ENCODE measurements at regions not wholly inside any gene's neighbourhood (a gene's known extent, or its start where the extent isn't known, plus 50 kb on each side); places are given as distances from the start of the nearest gene placed in this dataset.

DNA sequence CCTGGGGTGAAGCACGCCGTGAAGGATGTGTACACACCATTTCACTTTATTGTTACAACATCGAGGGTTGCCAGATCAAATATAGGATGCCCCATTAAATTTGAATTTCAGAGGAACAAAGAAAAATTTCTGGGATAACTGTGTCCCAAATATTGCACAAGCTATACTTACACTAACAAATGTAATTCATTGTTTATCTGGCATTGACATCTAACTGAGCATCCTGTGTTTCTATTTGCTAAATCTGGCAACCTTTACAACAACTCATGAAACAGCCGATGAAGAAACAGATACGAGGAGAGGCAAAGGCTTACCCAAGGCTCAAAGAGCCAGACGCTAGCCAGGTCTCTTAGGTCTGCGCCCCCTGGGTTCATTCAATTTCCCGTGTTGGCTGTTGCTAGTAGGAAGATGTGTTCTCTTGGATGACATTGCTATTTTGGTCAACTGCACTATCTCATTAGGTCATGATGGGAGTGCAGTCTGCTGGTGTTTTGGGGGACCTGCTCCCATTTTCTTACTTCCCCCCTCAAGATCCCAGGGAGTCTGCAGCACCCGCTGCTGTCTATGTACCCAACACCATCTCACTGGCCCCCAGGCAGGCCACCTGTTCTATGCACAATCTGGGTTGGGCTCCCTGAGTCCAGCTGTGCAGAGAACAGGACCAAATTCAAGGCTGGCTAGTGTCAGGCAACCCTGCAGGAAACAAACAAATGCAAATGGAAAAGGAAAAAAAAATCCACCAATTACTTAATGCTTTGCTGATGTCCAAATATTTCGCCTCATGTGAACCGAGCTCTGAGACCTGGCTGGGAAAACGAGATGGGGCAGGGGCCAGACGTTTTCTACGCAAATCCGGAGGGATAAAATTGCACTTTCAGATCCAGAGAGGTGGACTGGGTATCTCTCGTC is 560.9 kb downstream of the MIAT start:
- TF ChIP-seq, protein P1, sequence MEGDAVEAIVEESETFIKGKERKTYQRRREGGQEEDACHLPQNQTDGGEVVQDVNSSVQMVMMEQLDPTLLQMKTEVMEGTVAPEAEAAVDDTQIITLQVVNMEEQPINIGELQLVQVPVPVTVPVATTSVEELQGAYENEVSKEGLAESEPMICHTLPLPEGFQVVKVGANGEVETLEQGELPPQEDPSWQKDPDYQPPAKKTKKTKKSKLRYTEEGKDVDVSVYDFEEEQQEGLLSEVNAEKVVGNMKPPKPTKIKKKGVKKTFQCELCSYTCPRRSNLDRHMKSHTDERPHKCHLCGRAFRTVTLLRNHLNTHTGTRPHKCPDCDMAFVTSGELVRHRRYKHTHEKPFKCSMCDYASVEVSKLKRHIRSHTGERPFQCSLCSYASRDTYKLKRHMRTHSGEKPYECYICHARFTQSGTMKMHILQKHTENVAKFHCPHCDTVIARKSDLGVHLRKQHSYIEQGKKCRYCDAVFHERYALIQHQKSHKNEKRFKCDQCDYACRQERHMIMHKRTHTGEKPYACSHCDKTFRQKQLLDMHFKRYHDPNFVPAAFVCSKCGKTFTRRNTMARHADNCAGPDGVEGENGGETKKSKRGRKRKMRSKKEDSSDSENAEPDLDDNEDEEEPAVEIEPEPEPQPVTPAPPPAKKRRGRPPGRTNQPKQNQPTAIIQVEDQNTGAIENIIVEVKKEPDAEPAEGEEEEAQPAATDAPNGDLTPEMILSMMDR (conservative IDR thresholded peaks at IDR 0.05) = no peak
- no peak overlapping the region for H2BK12ac ChIP-seq (ENCODE audit: insufficient read length, low read depth, low read length)
- no peak overlapping the region for H2BK120ac ChIP-seq (ENCODE audit: low read depth, low read length, poor library complexity, severe bottlenecking)
- H3K18ac ChIP-seq (ENCODE audit: insufficient read length, low read depth, low read length) = no peak overlapping the region
- H2AK5ac ChIP-seq (ENCODE audit: insufficient read length, low read length) = no peak overlapping the region
- H2AFZ ChIP-seq (ENCODE audit: low read length) = no peak overlapping the region
- H3K4ac ChIP-seq (ENCODE audit: low read depth, low read length) = no peak overlapping the region
- DNase-seq = no peak
- H3K27ac ChIP-seq (ENCODE audit: insufficient read length, low read depth, low read length) = no peak overlapping the region
- no CpG with 5 or more reads among the region's 16 CpGs for WGBS (ENCODE audit: extremely low coverage, insufficient read length, low lambda C conversion rate)
- Mint-ChIP-seq H3K4me3 (no peak overlapping the region; a peak in 1 of 5 replicates), H3K27ac (no peak overlapping the region; a peak in 1 of 7 replicates), H3K36me3 (ENCODE audit: insufficient read depth in 1 of 3, low read depth in 3 of 3) (no peaks in the 10 kb centered on the region), H3K4me1 (peaks cover 5% of the 10 kb centered on the region in 2 experiments; a peak in 3 of 4 replicates), H3K9me3 (no peaks in the 10 kb centered on the region), H3K27me3 (ENCODE audit: low read depth) (peaks cover under 1% of the 10 kb centered on the region)
- no peak overlapping the region for H3K23ac ChIP-seq (ENCODE audit: insufficient read length, low read depth, low read length)
- no peaks in the 10 kb centered on the region; the same call in 1 of the 2 replicates for H3K27me3 ChIP-seq (ENCODE audit: insufficient read depth, low read length)
- no peak overlapping the region for H2BK15ac ChIP-seq (ENCODE audit: low read depth, low read length)
- H2BK20ac ChIP-seq (ENCODE audit: low read depth, low read length, poor library complexity, severe bottlenecking) = no peak overlapping the region
- H3K9ac ChIP-seq (ENCODE audit: extremely low read depth, insufficient read length, low read length) = no peak overlapping the region
- H4K20me1 ChIP-seq (ENCODE audit: control insufficient read depth, insufficient read depth, insufficient read length) = no peaks in the 10 kb centered on the region
- H3T11ph ChIP-seq (ENCODE audit: low read length) = no peak overlapping the region
- no peak overlapping the region for H4K5ac ChIP-seq (ENCODE audit: insufficient read length, low read depth, low read length)
- H3K56ac ChIP-seq (ENCODE audit: insufficient read length, low read depth, low read length) = no peak overlapping the region
- no peaks in the 10 kb centered on the region for H3K79me1 ChIP-seq (ENCODE audit: insufficient read depth, low read depth, low read length, poor library complexity, severe bottlenecking)
- no peaks in the 10 kb centered on the region for H3K79me2 ChIP-seq (ENCODE audit: insufficient read depth, low read length)
- H4K91ac ChIP-seq (ENCODE audit: insufficient read length, low read depth, low read length) = no peak overlapping the region
- H3K14ac ChIP-seq (ENCODE audit: insufficient read depth, low read length) = no peak overlapping the region
- H3K23me2 ChIP-seq (ENCODE audit: insufficient read length, low read depth, low read length, poor library complexity, severe bottlenecking) = no peaks in the 10 kb centered on the region
- H3K4me2 ChIP-seq (ENCODE audit: insufficient read depth, insufficient read length, low read length) = no peak overlapping the region
- no peaks in the 10 kb centered on the region for H3K9me3 ChIP-seq (ENCODE audit: control insufficient read depth, low read depth, low read length)
- H2BK5ac ChIP-seq (ENCODE audit: insufficient read length, low read length) = no peak overlapping the region
- H4K8ac ChIP-seq (replicated peaks; ENCODE audit: insufficient read length, low read depth, low read length) = no peak overlapping the region
- H3K4me1 ChIP-seq (ENCODE audit: insufficient read depth, low read length) = no peaks in the 10 kb centered on the region
